ENCODE measurements at regions not wholly inside any gene's neighbourhood (a gene's known extent, or its start where the extent isn't known, plus 50 kb on each side); places are given as distances from the start of the nearest gene placed in this dataset.

DNA sequence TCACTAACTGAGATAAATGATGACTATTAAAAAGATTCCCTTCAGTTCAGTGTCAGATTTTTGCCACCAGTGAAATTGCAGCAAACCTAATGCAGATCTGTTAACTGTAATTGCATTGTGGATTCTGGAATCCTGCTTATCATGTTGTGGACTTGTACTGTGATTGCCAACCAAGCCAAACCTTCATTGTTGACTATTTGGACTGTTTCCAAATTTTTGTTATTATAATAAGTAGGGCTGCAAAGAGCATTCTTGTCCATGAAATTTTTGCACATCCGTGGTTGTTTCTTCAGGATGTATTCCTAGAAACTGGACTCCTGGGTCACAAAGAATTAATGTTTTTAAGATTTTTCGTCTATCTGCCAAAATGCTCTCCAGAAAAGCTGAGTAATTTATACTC lies 281.6 kb upstream of the ZMIZ1 start:
- no peak for DNase-seq

DNA sequence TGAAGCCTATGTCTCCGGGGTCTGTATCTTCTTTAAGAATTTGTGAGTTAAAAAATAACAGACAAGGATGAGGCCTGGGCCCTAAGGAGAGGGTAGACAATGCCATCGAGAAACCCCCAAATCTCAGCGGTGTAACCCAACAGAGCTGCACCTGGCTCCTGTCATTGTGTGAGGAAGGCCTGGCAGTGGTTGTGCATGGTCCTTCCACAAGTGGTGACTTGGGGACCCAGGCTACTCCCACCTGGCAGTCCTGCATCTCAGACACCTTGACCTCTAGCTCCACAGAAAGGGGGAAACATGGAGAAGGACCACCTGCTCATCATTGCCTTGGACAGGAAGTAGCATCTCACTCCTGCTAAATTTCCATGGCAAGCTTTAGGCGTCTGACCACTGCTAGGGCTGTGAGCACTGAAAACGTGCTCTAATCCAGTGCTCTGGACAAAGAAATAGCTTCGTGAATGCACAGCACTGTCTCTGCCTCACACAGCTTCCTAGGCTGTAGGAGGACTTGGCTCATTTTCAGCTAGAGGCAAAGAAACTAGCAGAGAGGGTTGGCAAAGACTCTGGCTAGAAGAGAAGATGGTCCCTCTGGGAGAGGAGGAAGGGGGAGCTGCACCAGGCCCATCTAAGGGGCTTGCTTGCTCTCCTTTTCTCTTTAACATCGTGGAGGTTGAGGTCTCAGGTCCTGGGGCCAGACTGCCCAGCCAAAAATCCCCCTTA lies 273.9 kb upstream of the ZMIZ1 start:
- DNase-seq, result no peak

GRCh38 chr10:78798976-78799730 lies 269.6 kb upstream of the ZMIZ1 start:
- DNase-seq, result no peak

GRCh38 chr10:78800006-78800405 lies 268.8 kb upstream of the ZMIZ1 start:
- DNase-seq, result no peak

DNA sequence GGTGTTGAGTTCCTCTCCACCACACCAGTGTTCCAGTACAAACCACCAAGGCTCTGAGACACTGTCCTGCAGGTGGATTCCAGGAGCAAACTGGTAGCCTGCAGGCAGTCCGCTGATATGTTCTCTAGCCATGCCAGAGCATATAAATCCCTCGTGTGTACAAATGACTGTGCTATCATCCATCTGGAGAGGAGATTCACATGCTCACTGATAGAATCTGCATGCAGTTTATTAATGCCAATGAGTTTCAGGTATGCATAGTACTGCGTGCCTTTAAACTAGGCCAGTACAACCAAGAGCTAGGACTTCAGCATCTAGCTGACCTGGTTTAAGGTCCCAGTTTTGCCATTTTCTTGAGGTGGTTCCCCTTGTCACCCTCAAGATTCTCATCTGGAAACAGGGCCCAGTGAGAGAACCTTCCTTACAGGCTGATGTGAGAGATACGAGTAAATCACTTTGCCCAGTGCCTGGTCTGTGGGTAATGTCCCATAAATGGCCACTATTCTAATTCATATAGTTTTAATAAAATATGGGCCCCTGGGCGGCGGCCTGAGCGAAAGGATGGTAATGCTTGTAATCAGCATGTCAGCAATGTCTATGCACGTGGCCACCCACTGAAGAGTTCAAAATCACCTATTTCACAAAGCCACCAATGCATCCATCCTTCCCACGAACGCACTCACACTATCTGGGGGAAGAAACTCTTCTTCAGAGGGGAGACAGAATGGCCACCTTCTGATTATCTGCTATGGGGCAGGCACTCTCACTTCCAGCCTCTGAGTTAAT lies 268.0 kb upstream of the ZMIZ1 start:
- peak; percentile 14 for DNase-seq

DNA sequence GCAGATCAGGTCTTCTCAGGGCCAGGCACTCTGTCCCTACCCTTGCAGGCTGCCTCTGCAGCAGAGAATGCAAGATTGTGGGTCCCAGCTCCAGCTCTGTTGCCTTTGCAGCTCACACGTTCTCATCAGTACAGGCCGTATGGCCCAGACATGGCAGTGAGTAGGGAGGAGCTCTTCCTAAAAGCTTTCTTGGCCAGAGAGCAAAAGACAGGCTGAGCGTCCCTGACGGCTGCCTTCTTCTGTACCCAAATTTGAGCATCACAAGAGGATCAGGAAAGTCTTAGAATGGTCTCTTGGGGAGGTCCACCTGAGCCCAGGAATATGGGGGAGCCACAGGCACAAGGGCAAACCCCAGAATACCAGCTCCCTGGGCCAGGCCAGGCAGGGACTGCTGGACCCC lies 266.3 kb upstream of the ZMIZ1 start:
- DNase-seq, result no peak

DNA sequence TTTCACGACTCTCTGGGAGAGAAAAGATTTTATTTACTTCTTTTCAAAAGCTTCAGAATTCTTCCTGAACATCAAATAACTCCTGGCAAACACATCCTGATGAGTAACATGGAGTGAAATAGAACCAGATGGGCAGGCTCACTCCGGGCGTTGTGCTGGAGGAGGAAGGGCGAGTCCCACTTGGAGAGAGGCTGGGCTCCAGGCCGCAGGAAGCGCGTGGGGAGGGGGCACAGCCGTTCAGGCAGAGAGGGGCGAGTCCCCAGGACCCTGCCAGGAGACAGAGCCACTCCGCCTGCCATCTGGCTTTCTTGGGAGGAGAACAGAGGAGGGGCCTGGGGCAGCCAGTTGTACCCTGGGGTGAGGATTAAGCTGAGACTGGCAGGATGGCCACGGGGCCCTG lies 265.9 kb upstream of the ZMIZ1 start:
- peak; percentile 36 for DNase-seq

DNA sequence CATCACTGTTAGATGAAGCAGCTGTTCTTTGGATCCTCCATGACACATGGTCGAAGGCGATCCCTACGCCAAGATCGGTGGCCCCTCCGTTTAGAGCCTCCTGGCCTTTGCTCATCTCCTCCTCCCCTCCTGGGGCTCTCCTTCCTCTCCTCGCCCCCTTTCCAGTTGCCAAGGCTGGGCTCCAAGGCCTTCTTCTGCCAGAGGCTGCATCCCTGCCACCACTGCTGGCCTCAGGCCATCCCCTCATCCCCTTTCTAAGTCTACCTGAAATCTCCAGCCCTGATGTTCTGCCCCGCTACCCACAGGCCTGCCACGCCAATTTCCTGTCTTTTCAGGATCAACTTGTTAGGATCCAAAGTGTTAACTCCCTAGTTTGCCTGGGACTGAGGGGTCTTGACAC lies 265.1 kb upstream of the ZMIZ1 start:
- DNase-seq, result no peak

DNA sequence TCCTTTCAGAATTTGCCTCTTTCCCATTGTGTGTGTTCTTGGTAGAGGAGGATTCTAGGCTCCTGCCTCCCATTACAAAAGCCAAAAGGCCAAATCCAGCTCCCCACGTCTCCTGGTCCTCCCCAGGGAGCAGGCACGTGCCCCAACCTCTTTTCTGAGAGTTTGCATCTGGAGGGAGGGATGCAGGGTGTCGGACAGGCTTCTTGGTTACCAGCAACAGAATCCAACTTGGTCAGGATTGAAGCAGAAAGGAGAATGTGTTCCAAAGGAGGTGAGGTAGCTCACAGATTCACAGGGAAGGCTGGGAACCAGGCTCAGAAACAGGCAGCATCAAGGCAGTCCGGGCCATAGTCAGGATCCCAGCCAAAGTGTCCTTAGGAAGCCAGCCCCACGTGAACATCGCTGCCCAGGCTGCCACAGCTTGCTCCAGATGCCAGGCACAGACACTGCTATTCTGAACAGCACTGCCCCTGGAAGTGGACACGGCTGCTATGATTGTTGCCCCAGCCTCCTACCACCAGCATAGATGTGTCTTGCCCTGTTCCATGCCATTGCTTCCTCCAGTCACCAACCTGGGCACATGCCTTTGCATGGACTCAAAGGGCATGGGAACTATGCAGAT lies 264.2 kb upstream of the ZMIZ1 start:
- DNase-seq, result no peak

GRCh38 chr10:78805176-78805575 lies 263.6 kb upstream of the ZMIZ1 start:
- DNase-seq, result peak; percentile 11

- DNase-seq, result no peak
These were observed 262.0 kb upstream of the ZMIZ1 start for GRCh38 chr10:78806681-78807221.

DNA sequence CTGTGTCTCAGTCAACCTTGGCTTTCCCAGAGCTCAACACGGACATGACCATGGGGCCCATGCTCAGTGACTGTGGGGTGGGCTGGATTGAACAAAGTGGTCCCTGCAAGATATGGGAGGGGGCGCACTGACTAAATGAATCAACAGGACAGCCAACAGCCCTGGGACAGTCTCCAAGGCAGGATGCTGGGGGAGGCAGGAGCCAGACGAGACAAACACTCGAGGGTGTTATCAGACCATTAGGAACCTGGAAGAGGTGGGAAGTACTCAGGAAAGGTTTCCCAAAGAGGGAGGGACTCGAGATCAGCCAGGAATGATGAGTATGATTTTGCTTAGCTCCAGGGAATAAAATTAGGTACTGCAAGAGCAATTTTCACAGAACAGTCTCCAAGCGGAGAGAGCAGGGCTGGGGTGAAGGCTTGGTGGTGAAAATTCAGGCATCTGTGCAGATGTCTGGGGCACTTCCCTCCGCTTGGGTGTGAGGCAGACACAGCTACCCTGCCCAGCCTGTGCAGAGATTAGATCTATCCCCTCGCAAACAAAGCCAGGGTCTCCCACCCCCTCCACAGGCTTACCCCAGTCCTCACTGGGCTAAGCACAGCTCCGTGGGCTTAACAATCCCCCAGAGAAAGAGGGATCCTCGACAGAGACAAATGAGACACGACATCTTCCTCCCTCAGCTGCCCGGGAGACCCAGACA lies 261.1 kb upstream of the ZMIZ1 start:
- DNase-seq, result peak; percentile 67

GRCh38 chr10:78808286-78808685 lies 260.5 kb upstream of the ZMIZ1 start:
- no peak for DNase-seq

DNA sequence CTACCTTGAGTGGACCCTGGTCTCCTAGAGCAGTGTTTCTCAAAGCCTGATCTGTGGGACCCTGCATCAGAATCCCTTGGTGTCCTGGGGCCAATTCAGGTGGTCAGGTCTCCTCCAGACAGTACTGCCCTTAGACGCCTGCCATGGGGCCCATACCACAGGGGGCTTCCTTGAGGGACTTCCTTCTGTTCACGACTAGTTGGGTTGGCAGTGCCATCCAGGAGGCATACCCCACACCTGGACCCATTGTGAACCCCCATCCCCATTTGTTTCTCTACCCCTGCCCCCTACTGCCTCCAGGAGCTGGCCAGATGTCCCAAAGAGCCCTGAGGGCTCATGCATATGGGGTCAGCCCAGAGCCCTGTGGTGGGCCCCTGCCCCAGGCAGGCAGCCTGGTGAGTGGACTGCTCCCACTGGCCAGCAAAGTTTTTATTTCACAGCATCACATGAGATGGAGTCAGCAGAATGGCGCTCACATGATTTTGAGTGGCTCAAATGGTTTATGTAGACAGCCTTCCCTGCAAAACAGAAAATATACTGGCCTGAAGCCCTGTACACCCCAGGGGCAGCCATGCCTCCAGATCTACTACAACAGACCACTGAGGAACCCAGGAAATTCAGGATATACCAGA lies 259.9 kb upstream of the ZMIZ1 start:
- DNase-seq, result no peak

DNA sequence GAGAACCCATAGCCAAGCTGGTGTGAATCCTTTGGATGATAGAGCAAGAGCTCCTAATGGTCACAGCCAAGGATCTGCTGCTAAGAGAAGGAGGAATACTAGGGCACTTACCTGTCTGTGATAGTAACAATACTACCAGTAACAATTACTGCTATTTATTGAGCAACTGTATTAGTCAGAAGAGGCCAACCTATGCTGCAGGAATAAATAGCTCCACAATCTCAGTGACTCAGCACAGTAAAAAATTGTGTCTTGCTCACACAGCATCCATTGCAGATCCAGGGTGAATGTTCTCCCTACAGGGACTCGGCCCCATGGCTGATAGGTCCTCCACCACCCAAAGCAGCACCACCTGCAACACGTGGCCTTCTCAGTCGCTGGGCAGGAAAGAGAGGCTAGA lies 257.6 kb upstream of the ZMIZ1 start:
- DNase-seq, result no peak

DNA sequence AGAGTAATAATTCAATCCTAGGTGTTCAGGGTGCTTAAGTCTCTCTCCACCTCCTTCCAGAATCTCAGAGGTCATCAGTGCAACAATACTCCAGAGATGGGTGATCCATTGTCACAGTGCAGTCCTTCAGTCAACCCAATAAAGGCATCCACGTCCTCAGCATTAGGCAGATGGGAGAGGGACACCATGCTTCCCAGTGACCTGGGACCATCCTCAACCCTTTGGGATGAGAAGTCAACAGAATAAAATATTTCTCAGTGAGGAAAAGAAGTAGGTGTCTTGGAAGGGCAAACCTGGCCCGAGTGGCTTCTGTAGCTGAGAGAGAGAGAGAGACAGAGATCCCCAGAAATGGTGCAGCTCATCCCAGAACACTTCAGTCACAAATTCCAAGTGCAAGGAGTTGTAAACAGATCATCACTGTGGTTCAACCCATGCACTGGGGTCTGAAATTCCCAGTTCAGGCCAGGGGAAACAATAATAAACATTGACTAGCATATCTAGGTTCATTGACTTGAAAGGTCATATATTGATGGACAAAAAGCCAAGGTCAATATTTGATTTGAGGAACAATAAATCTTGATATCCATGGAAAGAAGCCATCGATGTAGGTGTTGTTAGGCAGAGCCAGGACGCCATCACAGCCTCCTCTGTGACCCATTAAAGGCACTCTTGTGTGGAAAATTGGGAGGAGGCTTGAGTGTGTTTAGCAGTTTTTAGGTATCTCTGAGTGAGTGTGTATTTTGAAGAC lies 256.0 kb upstream of the ZMIZ1 start:
- no peak for DNase-seq

GRCh38 chr10:78813526-78813925 lies 255.2 kb upstream of the ZMIZ1 start:
- no peak for DNase-seq

DNA sequence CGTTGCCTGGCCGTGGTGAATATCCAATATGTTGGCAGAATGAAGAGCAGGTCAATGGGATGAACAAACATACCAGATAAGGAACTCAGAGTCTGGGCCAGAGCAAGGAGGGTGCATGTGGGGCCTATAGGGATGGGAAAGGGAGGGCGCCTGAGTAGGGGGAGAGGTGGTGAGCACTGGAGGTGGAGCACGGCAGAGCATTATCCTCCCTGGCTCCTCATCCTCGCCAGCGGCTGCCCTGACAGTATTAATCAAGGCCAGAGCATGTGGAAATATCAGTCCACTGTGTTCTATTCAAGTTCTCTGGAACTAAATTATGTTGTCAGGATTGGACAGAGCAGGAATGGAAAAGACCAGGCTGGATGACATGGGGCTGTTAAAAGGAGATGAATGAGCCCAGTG lies 254.8 kb upstream of the ZMIZ1 start:
- no peak for DNase-seq

- DNase-seq, result no peak
These were observed 254.4 kb upstream of the ZMIZ1 start for GRCh38 chr10:78814407-78814806.

DNA sequence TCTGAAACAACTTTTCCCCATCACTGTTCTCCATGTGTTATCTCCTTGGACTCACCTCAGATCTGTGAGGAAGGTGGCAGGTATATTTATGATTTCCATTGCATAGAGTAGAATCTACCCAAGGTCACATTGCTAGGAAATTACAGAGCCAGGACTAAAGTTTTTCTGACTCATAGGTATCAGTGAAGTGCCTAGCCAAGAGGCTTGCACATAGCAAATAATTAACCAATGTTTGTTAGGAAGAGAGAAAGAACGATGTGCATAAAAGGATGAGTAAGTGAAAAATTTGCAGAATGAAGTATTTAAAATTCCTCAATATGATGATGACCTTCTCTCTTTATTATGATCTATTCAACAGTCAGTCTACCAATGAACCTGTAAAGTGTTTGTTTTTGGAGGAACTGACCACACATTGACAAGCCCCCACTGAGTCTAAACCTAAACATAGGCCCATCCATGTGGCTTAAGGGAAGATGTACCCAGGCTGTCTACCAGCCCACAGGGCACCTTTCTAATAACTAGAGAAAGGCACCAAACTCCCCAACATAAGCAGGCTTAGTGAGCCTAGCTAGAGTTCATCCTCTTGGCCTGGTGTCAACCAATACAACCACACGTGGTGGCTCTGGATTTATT lies 252.9 kb upstream of the ZMIZ1 start:
- peak; percentile 14 for DNase-seq

DNA sequence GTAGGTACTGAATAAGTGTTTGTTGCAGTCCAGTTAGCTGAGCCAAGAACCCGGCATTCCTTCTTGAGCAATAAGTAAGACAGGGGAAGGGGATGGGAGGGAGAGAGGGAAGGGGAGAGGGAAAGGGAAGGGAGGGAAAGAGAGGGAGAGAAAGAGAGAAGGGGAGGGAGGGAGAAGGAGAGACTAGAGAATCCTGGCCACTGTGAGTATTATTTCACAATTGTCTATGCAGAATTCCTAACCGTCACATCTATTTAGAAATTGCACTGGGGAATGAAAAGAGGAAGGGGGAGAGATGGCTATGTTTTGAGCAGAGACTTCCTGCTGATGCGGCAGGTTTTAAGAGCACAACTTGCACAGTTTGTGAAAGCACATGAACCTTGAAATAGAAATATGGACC lies 251.4 kb upstream of the ZMIZ1 start:
- no peak for DNase-seq
